Stimulated activated CD8-positive, alpha-beta memory T cell treated with anti-CD3 and anti-CD28 coated beads, Interleukin-7, amount 100 ng/mL, for 48 hours (primary cell): ENCODE measurements at regions not wholly inside any gene's neighbourhood (a gene's known extent, or its start where the extent isn't known, plus 50 kb on each side); places are given as distances from the start of the nearest gene placed in this dataset.
"Not testable (repeated sequence)": the region's sequence is repeated elsewhere in the genome, so short reads cannot be mapped to it uniquely, and the experiment has no call there.

Source experiments
- DNase-seq, 2 donors: peaks; one replicate each; pipeline ENCODE4 v3.0.0-alpha.2; 2020; ENCODE audit warnings: low read depth in 1 of 2; ENCODE audit errors: extremely low read depth in 1 of 2

- no peak for DNase-seq
Observed at GRCh38 chr13:19062801-19063200, 118.8 kb downstream of the TUBA3C start.

GRCh38 chr13:19062019-19062646 lies 119.5 kb downstream of the TUBA3C start:
- DNase-seq, result no peak

- no peak for DNase-seq
Observed at GRCh38 chr13:19061278-19061677, 120.3 kb downstream of the TUBA3C start.

GRCh38 chr13:19060311-19061002 lies 121.2 kb downstream of the TUBA3C start:
- no peak for DNase-seq

GRCh38 chr13:19059016-19059780 lies 122.4 kb downstream of the TUBA3C start:
- DNase-seq, result no peak

- DNase-seq, result no peak
Observed at GRCh38 chr13:19058566-19058965, 123.1 kb downstream of the TUBA3C start.

GRCh38 chr13:19057588-19058340 lies 123.9 kb downstream of the TUBA3C start:
- no peak for DNase-seq

- no peak for DNase-seq
Observed at GRCh38 chr13:19056984-19057490, 124.6 kb downstream of the TUBA3C start.

GRCh38 chr13:19056355-19056880 lies 125.2 kb downstream of the TUBA3C start:
- no peak for DNase-seq

GRCh38 chr13:19055611-19056010 lies 126.0 kb downstream of the TUBA3C start:
- DNase-seq, result no peak

- DNase-seq, result no peak
Observed at GRCh38 chr13:19053561-19053960, 128.1 kb downstream of the TUBA3C start.

GRCh38 chr13:19052931-19053330 lies 128.7 kb downstream of the TUBA3C start:
- DNase-seq, result no peak

GRCh38 chr13:19052180-19052579 lies 129.4 kb downstream of the TUBA3C start:
- no peak for DNase-seq

- no peak for DNase-seq
Observed at GRCh38 chr13:19050901-19051300, 130.7 kb downstream of the TUBA3C start.

- not testable (repeated sequence) for DNase-seq
Observed at GRCh38 chr13:19049624-19050023, 132.0 kb downstream of the TUBA3C start.

GRCh38 chr13:19048381-19048780 lies 133.2 kb downstream of the TUBA3C start:
- DNase-seq, result no peak

GRCh38 chr13:19023115-19023514 lies 158.5 kb downstream of the TUBA3C start:
- DNase-seq, result no peak

GRCh38 chr13:19020988-19021387 lies 160.6 kb downstream of the TUBA3C start:
- DNase-seq, result no peak

- no peak for DNase-seq
Observed at GRCh38 chr13:18998389-18998788, 183.2 kb downstream of the TUBA3C start.

GRCh38 chr13:18996627-18997051 lies 185.0 kb downstream of the TUBA3C start:
- no peak for DNase-seq

- DNase-seq, result no peak
Observed at GRCh38 chr13:18996221-18996620, 185.4 kb downstream of the TUBA3C start.
